ENCODE measurements at regions not wholly inside any gene's neighbourhood (a gene's known extent, or its start where the extent isn't known, plus 50 kb on each side); places are given as distances from the start of the nearest gene placed in this dataset.

DNA sequence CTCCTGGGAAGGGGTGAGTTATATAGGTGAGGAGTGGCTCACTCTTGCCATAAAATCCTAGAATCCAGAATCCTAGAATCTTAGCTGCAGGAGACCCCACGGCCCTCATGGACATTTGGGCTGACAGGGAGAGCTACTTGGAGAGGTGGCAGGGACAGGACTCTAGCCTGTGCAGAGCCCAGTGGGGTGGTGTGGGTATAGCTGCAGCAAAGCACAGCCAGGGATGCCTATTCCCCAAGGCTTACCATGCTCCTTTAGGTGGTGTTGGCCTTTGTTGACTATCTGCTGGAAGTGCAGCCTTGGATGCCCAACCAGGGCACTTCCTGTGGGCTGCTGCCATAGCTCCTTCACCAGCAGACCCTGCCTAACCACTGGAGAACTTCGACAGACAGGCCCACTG, 70.0 kb upstream of the PTPN3 start:
- Histone ChIP-seq H3K9me3 (ENCODE audit: control insufficient read depth in 1 of 2, insufficient read depth in 1 of 2, low read length in 2 of 2) (peaks cover 0 to 9% of the 10 kb centered on the region in 2 experiments), H3K4me3 (ENCODE audit: low read length) (no peak overlapping the region), H3K27ac (ENCODE audit: low read depth in 1 of 2, low read length in 2 of 2) (no peak overlapping the region), H3K27me3 (ENCODE audit: control insufficient read depth in 1 of 2, insufficient read depth in 2 of 2, low read length in 2 of 2) (peaks cover 7 to 10% of the 10 kb centered on the region in 2 experiments), H3K4me1 (ENCODE audit: insufficient read depth, low read length) (no peaks in the 10 kb centered on the region), H3K36me3 (ENCODE audit: insufficient read depth, low read length) (no peaks in the 10 kb centered on the region)
- peaks cover 28% of the 10 kb centered on the region for H3K27me3 Mint-ChIP-seq
- H3K4me3 Mint-ChIP-seq: no peak overlapping the region
- CTCF ChIA-PET: no interaction called here
- no peak for TF ChIP-seq CTCF (IDR thresholded peaks at IDR 0.05)
- H3K9me3 Mint-ChIP-seq: no peaks in the 10 kb centered on the region
- no peaks in the 10 kb centered on the region for H3K36me3 Mint-ChIP-seq (ENCODE audit: low read depth)
- H3K27ac Mint-ChIP-seq: no peak overlapping the region
- no peaks in the 10 kb centered on the region for H3K4me1 Mint-ChIP-seq (ENCODE audit: low read depth)
- intact Hi-C loops (cut with DNase I, micrococcal nuclease): no loop called here
- DNase-seq (no peak), ATAC-seq (ENCODE audit: poor library complexity) (no peak)
- POLR2A ChIA-PET: no interaction called here

- DNase-seq: no peak
- intact Hi-C loops (cut with DNase I, micrococcal nuclease): no loop called here
- peaks cover 28% of the 10 kb centered on the region for H3K27me3 Mint-ChIP-seq
- Histone ChIP-seq H3K9me3 (ENCODE audit: control insufficient read depth in 1 of 2, insufficient read depth in 1 of 2, low read length in 2 of 2) (peaks cover 0 to 9% of the 10 kb centered on the region in 2 experiments), H3K27me3 (ENCODE audit: control insufficient read depth in 1 of 2, insufficient read depth in 2 of 2, low read length in 2 of 2) (peaks cover 7 to 10% of the 10 kb centered on the region in 2 experiments), H3K27ac (ENCODE audit: low read depth in 1 of 2, low read length in 2 of 2) (no peak overlapping the region), H3K4me3 (ENCODE audit: low read length) (no peak overlapping the region), H3K36me3 (ENCODE audit: insufficient read depth, low read length) (no peaks in the 10 kb centered on the region), H3K4me1 (ENCODE audit: insufficient read depth, low read length) (no peaks in the 10 kb centered on the region)
- ChIA-PET POLR2A (no interaction called here), CTCF (no interaction called here)
- H3K27ac Mint-ChIP-seq: no peak overlapping the region
- no peak overlapping the region for H3K4me3 Mint-ChIP-seq
- no peaks in the 10 kb centered on the region for H3K9me3 Mint-ChIP-seq
- ATAC-seq (ENCODE audit: poor library complexity): no peak
- H3K4me1 Mint-ChIP-seq (ENCODE audit: low read depth): no peaks in the 10 kb centered on the region
- no peak for TF ChIP-seq CTCF (IDR thresholded peaks at IDR 0.05)
- no peaks in the 10 kb centered on the region for H3K36me3 Mint-ChIP-seq (ENCODE audit: low read depth)
These were observed 70.6 kb upstream of the PTPN3 start for GRCh38 chr9:109568568-109569210.

DNA sequence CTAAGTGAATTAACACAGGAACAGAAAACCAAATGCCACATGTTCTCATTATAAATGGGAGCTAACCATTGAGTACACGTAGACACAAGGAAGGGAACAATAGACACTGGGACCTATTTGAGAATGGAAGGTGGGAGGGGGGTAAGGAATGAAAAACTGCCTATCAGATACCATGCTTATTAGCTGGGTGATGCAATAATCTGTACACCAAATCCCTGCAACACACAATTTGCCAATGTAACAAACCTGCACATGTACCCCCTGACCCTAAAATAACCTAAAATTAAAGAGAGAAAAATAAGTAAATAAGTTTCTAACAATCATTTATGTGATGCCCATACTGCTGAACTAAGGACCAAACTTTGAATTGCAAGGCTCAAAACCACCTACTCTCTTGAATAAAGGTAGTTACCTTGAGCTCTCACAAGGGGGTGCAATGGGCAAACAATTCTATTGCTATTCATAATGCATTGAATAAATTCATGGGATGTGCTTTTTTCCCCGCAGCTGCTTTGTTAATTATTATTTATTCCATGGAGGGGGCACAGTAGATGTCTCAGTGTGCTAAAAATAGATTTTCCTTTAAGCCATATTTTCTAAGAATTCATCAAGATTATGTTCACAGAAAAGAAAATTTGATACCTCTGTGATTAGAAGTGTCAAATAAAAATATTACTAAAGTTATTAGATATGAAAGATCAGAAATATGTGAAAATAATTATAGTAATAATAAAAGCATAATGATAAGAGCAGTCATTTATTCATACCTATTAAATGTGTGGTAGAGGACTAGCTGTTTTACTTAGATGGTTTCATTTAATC, 76.2 kb upstream of the PTPN3 start:
- intact Hi-C loops (cut with DNase I, micrococcal nuclease): loop anchor here (5.0 to 10.0 kb wide), 5 partner anchors 481 to 1721 kb away; no protein-coding TSS in a partner anchor
- Mint-ChIP-seq H3K9me3 (no peaks in the 10 kb centered on the region), H3K27ac (no peak overlapping the region), H3K27me3 (peaks cover 7% of the 10 kb centered on the region), H3K4me1 (ENCODE audit: low read depth) (no peaks in the 10 kb centered on the region), H3K4me3 (no peak overlapping the region), H3K36me3 (ENCODE audit: low read depth) (no peaks in the 10 kb centered on the region)
- Histone ChIP-seq H3K4me1 (ENCODE audit: insufficient read depth, low read length) (no peaks in the 10 kb centered on the region), H3K27me3 (ENCODE audit: control insufficient read depth in 1 of 2, insufficient read depth in 2 of 2, low read length in 2 of 2) (no peaks in the 10 kb centered on the region), H3K9me3 (ENCODE audit: control insufficient read depth in 1 of 2, insufficient read depth in 1 of 2, low read length in 2 of 2) (no peaks in the 10 kb centered on the region), H3K27ac (ENCODE audit: low read depth in 1 of 2, low read length in 2 of 2) (no peak overlapping the region), H3K4me3 (ENCODE audit: low read length) (no peak overlapping the region), H3K36me3 (ENCODE audit: insufficient read depth, low read length) (no peaks in the 10 kb centered on the region)
- ChIA-PET POLR2A (no interaction called here), CTCF (interaction anchor here (0.6 to 1.1 kb wide), 2 partner anchors 178 to 642 kb away, joined by 3 read pairs; no protein-coding TSS in a partner anchor)
- ATAC-seq (ENCODE audit: poor library complexity) (no peak), DNase-seq (peak in 4 of 14 experiments; percentile 5 to 20 (median 16))
- TF ChIP-seq CTCF (IDR thresholded peaks at IDR 0.05): peak; percentile 44
